Adipose tissue (tissue), 3 donors: ENCODE measurements at regions not wholly inside any gene's neighbourhood (a gene's known extent, or its start where the extent isn't known, plus 50 kb on each side); places are given as distances from the start of the nearest gene placed in this dataset.

Source experiments
- H3K27ac ChIP-seq: one replicate; pipeline ENCODE4 v1.5.1; 2013; ENCODE audit warnings: low read depth, low read length
- WGBS, 3 donors: extraction: QIAGEN DNeasy Blood & Tissue Kit; methylation state at CpG; one replicate each; pipeline ENCODE4 v1.1.7; 2013; 5-methylcytosine and 5-hydroxymethylcytosine counted together
- donor health status: healthy with polysubstance abuse.
- donor health status: Bipolar disorder and iron deficiency.
- donor health status: healthy.

DNA sequence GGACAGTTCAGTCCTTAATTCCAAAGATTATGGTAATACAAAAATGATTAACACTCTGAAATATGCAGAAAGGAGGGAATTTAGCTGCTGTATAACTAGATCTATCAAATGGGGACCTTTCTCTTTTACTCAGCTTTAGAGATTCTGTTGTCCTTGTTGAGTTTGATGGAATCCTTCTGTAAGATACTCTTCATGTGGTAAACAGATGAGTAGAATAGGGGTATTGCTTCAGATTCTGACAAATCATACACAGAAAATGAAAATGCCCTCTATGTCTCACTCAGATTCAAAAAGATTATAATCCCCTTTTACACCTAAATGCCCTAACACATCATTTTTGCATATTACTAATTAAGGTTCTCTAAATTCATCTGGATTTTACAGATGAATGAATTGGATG lies 50.7 kb downstream of the ARHGAP35 start:
- no peak overlapping the region for H3K27ac ChIP-seq

- no peak overlapping the region for H3K27ac ChIP-seq
- WGBS, 3 donors, result 55 to 84% (median 79%) methylated on average over 6 of the region's 6 CpGs
Measured at GRCh38 chr19:46913198-46913851, 52.5 kb downstream of the ARHGAP35 start.

DNA sequence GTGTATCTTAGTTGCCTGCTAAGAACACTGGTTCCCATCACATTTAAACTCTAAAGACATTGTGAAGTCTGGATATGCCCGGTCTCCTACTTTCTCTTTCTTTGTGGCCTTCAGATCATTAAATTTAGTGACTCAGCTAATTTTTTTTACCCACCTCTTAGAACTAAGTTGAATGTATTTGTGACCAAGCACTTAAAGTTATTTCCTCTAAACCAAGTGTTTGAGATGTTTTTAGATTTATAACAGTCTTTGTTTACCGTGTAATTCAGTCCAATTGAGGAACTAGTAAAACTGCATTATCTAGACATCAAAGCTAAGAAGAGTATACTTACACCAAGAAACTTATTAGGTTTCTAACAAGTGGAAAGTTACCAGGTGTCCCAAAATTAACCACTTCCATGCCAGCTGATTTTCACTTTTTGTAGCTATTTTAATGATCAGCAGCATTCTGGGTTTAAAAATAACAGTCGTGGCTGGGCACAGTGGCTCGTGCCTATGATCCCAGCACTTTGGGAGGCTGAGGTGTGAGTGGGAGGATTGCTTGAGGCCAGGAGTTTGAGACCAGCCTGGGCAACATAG lies 53.1 kb downstream of the ARHGAP35 start:
- WGBS, 3 donors, result 39 to 59% (median 40%) methylated on average over 4 of the region's 4 CpGs
- no peak overlapping the region for H3K27ac ChIP-seq

GRCh38 chr19:46915386-46915785 lies 54.6 kb downstream of the ARHGAP35 start:
- WGBS, 3 donors, result 53 to 69% (median 65%) methylated on average over 2 of the region's 2 CpGs
- H3K27ac ChIP-seq, result no peak overlapping the region

DNA sequence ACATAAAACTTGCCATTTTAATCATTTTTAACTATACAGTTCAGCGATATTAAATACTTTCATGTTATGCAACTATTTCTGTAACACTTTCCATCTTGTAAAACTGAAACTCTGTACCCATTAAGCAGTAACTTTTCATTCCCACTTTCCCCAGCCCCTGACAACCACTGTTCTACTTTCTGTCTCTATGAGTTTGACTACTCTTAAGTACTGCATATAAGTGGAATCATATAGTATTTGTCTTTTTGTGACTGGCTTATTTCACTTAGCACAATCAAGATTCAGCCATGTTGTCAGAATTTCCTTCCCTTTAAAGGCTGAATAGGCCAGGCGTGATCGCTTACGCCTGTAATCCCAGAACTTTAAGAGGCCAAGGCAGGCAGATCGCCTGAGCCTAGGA lies 56.2 kb downstream of the ARHGAP35 start:
- no peak overlapping the region for H3K27ac ChIP-seq
- 91 to 95% (median 94%) methylated on average over 5 of the region's 5 CpGs for WGBS, 3 donors

DNA sequence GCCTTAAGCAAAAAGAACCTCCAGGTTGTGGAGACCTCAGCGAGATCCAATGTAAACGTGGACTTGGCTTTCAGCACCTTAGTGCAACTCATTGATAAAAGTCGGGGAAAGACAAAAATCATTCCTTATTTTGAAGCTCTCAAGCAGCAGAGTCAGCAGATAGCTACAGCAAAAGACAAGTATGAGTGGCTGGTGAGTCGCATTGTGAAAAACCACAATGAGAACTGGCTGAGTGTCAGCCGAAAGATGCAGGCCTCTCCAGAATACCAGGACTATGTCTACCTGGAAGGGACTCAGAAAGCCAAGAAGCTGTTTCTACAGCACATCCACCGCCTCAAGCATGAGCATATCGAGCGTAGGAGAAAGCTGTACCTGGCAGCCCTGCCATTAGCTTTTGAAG lies 58.5 kb downstream of the ARHGAP35 start:
- WGBS, 3 donors, result 86 to 94% (median 93%) methylated on average over 8 of the region's 8 CpGs
- H3K27ac ChIP-seq, result no peak overlapping the region

GRCh38 chr19:46920362-46920761 lies 59.6 kb downstream of the ARHGAP35 start:
- no peak overlapping the region for H3K27ac ChIP-seq
- WGBS, 3 donors, result 74 to 92% (median 88%) methylated on average over 14 of the region's 14 CpGs

DNA sequence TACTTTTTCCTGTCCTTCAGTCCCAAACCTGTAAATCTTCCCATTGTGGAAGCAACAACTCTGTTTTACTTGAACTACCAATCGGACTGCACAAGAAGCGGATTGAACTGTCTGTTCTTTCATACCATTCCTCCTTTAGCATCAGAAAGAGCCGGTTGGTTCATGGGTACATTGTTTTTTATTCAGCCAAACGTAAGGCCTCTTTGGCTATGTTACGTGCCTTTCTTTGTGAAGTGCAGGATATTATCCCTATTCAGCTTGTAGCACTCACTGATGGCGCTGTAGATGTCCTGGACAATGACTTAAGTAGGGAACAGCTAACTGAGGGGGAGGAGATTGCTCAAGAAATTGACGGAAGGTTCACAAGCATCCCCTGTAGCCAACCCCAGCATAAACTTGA lies 60.3 kb downstream of the ARHGAP35 start:
- no peak overlapping the region for H3K27ac ChIP-seq
- WGBS, 3 donors, result 96% methylated on average over 7 of the region's 7 CpGs

DNA sequence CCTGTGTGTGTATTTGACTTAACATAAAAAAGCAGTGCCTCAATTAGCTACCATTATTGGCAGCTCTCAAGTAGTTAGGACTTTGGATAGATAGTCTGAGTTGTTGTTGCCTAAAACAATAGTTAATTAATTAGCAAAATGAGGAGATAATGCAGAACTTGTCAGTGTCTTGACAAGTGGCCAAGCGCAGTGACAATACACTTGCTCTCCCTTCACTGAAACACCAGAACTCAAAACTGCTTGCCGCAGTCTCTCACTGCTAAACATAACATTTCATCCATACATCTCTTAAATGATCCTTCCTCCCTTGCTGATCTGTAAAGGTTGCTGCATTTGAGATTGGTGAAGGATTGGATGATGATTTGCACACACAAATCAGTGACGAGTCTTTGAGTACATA lies 61.7 kb downstream of the ARHGAP35 start:
- 90 to 95% (median 93%) methylated on average over 3 of the region's 3 CpGs for WGBS, 3 donors
- H3K27ac ChIP-seq, result no peak overlapping the region

- H3K27ac ChIP-seq, result no peak overlapping the region
Measured at GRCh38 chr19:46924874-46925547, 64.2 kb downstream of the ARHGAP35 start.

GRCh38 chr19:46925548-46925950 lies 64.8 kb downstream of the ARHGAP35 start:
- no peak overlapping the region for H3K27ac ChIP-seq
- 51 to 87% (median 84%) methylated on average over 4 of the region's 4 CpGs for WGBS, 3 donors

More at GRCh38 chr19:46924874-46925547, 64.2 kb downstream of the ARHGAP35 start:
- 29 to 47% (median 32%) methylated on average over 8 of the region's 8 CpGs for WGBS, 3 donors

DNA sequence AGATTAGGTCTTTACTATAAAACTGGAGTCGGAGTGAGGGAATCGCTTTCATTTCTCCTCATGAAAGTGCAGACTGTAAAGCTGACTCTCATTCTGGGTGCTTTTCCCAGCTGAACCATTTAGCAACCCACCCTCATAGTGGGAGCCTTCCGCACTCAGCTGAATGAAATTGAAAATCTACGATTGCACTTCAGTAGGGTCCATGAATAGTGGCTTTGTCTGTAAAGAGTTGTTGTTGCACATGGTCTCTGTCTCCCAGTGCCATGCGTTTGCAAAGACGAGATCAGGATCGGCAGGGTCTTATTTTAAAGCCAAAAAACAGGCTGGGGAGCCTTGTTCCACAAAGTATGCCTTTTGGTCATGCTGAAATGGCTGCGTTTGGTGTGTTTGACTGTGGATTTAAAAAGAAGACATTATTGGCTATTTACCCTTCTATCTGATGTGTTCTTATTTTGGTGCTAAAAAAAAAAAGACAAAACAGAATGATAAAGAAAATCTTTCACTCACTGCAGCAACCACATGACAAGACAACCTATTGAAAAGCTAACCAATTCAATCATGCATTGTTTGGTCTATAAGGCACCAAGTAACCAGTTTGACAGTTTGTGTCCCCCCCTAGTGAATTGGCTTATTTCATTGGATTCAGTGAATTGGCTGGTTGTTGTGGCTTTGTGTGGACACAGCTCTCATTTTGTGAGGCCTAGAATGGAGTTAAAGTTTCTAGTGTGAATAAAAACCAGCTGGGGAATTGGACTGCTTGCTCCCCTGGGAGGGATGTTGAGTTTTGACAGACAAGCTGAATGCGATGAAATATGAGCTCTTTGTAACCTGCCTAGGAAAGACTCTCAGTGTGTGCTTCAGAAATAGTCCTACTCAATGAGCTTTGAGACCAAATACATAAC lies 65.6 kb downstream of the ARHGAP35 start:
- 80 to 91% (median 89%) methylated on average over 9 of the region's 9 CpGs for WGBS, 3 donors
- no peak overlapping the region for H3K27ac ChIP-seq

DNA sequence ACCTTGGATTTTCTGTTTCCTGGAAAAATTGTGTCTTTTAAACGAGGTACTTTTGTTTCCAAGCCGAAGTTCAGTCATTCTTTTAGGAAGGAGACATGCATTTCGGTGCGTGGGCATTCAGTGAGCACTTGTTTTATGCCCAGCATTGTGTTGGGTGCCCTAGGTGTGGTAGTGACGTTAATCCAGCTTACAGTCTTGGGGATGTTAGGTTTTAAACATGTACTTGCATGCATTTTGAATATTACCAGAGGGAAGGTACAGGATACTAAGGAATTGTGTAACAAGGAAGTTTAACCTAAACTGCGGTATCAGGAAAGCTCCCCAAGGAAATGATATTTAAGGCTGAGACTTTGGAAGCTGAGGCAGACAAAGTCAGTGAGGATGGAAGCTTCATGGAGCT lies 66.3 kb downstream of the ARHGAP35 start:
- H3K27ac ChIP-seq, result no peak overlapping the region
- WGBS, 3 donors, result 65 to 81% (median 75%) methylated on average over 6 of the region's 6 CpGs

DNA sequence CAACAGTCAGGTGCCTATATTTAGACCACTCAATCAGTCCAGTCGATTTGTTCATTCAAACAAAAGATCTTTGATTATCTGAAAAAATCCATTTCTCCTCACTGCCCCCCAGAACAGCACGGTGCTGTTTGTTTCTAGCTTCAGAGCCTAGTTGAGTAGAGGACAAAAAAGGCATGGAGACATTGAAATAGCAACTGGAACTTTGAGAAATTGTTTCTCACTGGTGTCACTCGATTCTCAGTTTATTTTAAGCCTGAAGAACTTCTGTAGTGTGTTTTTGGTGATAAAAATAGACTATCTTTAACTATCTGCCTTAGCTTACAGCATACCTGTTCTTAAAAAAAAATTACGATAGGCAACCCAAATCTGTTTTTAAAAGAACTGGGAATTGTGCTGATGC lies 67.1 kb downstream of the ARHGAP35 start:
- WGBS, 3 donors, result 53 to 72% (median 68%) methylated on average over 4 of the region's 4 CpGs
- H3K27ac ChIP-seq, result no peak overlapping the region

DNA sequence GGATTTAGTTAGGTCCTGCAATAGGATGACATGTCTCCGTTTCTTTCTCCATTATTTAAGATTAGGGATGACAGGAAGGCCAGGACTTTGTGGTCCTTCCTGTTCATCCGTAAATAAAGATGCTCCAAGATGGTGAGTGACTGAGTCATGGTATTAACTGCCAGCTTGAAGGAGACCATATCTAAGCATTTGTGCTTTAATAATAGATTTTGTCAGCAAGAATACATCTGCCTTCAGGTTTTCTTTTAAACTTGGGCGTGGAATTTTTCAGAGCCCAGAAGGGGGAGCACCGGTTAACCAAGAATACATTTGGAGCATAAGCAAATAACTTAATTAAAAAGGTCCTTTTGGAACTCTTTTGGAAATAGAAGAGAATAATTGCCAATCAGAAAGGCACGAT lies 68.2 kb downstream of the ARHGAP35 start:
- H3K27ac ChIP-seq, result no peak overlapping the region
- WGBS, 3 donors, result 78 to 91% (median 80%) methylated on average over 5 of the region's 5 CpGs

DNA sequence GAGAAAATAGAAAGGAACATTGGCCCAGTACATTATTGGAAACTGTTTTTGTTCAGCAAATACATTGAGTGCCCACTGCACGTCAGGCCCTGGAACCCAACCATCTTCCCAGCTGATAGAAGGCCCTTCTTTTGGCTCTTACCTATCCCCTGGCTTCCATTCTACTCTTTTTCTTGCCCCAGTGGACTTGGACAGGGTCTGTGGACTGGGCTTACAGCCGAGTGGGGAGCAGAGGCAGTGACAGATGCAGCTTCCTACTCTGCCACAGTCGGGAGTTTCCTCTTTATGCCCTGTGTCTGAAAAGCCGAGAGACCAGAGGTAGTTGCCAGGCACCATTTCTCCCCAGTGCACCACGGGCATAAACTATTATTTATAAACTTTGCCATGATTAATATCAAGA lies 70.4 kb downstream of the ARHGAP35 start:
- H3K27ac ChIP-seq, result no peak overlapping the region
- WGBS, 3 donors, result 42 to 73% (median 51%) methylated on average over 5 of the region's 5 CpGs

GRCh38 chr19:46932346-46932745 lies 71.5 kb downstream of the ARHGAP35 start:
- no peak overlapping the region for H3K27ac ChIP-seq
- 64 to 73% (median 68%) methylated on average over 2 of the region's 2 CpGs for WGBS, 3 donors

- H3K27ac ChIP-seq, result no peak overlapping the region
Measured at GRCh38 chr19:46935066-46935663, 74.4 kb downstream of the ARHGAP35 start.

More at GRCh38 chr19:46935066-46935663, 74.4 kb downstream of the ARHGAP35 start:
- 58 to 68% (median 65%) methylated on average over 7 of the region's 7 CpGs for WGBS, 3 donors
